ENCODE measurements at regions not wholly inside any gene's neighbourhood (a gene's known extent, or its start where the extent isn't known, plus 50 kb on each side); places are given as distances from the start of the nearest gene placed in this dataset.

DNA sequence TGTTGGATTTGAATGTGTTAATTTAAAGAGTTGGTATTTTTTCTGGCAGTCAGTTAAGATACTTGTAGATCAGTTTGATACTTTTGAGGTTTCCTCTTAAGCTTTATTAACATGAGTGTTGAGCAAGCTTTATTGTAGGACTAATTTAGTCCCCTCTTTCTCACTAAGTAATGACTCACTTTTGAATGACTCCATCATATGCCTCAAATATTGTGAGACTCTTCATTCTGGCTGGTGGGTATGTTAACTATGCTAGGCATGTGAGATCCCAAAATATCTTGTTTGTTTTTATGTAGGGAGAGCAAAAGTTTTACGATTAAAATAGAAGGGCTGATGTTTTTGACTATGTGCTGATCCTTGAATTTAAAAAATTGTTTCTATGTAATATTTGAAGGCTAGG lies 355.7 kb downstream of the IZUMO3 start:
- TF ChIP-seq, protein P1, sequence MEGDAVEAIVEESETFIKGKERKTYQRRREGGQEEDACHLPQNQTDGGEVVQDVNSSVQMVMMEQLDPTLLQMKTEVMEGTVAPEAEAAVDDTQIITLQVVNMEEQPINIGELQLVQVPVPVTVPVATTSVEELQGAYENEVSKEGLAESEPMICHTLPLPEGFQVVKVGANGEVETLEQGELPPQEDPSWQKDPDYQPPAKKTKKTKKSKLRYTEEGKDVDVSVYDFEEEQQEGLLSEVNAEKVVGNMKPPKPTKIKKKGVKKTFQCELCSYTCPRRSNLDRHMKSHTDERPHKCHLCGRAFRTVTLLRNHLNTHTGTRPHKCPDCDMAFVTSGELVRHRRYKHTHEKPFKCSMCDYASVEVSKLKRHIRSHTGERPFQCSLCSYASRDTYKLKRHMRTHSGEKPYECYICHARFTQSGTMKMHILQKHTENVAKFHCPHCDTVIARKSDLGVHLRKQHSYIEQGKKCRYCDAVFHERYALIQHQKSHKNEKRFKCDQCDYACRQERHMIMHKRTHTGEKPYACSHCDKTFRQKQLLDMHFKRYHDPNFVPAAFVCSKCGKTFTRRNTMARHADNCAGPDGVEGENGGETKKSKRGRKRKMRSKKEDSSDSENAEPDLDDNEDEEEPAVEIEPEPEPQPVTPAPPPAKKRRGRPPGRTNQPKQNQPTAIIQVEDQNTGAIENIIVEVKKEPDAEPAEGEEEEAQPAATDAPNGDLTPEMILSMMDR (IDR thresholded peaks at IDR 0.05 in 4 of 5, conservative IDR thresholded peaks at IDR 0.05 in 1 of 5) = no peak
- no peak for TF ChIP-seq POLR2A (IDR thresholded peaks at IDR 0.05)

Measured in gastrocnemius medialis (tissue), 4 donors.